ENCODE measurements at regions not wholly inside any gene's neighbourhood (a gene's known extent, or its start where the extent isn't known, plus 50 kb on each side); places are given as distances from the start of the nearest gene placed in this dataset.
A peak's percentile ranks its signal among the peaks of the same experiment; 100 is the strongest.
"Not testable (repeated sequence)": the region's sequence is repeated elsewhere in the genome, so short reads cannot be mapped to it uniquely, and the experiment has no call there.

- no peak for DNase-seq
Observed at GRCh38 chr12:72148709-72149108, 123.5 kb upstream of the TRHDE start.

GRCh38 chr12:72162875-72163274, 109.3 kb upstream of the TRHDE start:
- no peak for DNase-seq

- no peak for DNase-seq
Observed at GRCh38 chr12:72168851-72169250, 103.3 kb upstream of the TRHDE start.

GRCh38 chr12:72173974-72174373, 98.2 kb upstream of the TRHDE start:
- DNase-seq: no peak

GRCh38 chr12:72178244-72178643, 93.9 kb upstream of the TRHDE start:
- DNase-seq: no peak

- no peak for DNase-seq
Observed at GRCh38 chr12:72178871-72179270, 93.3 kb upstream of the TRHDE start.

- no peak for DNase-seq
Observed at GRCh38 chr12:72179841-72180240, 92.3 kb upstream of the TRHDE start.

GRCh38 chr12:72184971-72185533, 87.1 kb upstream of the TRHDE start:
- not testable (repeated sequence) for DNase-seq

GRCh38 chr12:72189266-72189665, 82.9 kb upstream of the TRHDE start:
- no peak for DNase-seq

- DNase-seq: no peak
Observed at GRCh38 chr12:72191761-72192160, 80.4 kb upstream of the TRHDE start.

- no peak for DNase-seq
Observed at GRCh38 chr12:72197790-72198189, 74.4 kb upstream of the TRHDE start.

GRCh38 chr12:72201457-72201856, 70.7 kb upstream of the TRHDE start:
- DNase-seq: no peak

- DNase-seq: no peak
Observed at GRCh38 chr12:72203764-72204335, 68.3 kb upstream of the TRHDE start.

- DNase-seq: no peak
Observed at GRCh38 chr12:72207079-72207478, 65.1 kb upstream of the TRHDE start.

GRCh38 chr12:72207486-72208409, 64.4 kb upstream of the TRHDE start:
- DNase-seq: peak in 12 of 51 donors; percentile 1 to 33 (median 6)

GRCh38 chr12:72209086-72209485, 63.1 kb upstream of the TRHDE start:
- DNase-seq: no peak

- DNase-seq: no peak
Observed at GRCh38 chr12:72214163-72214562, 58.0 kb upstream of the TRHDE start.

- DNase-seq: not testable (repeated sequence)
Observed at GRCh38 chr12:72215287-72215686, 56.9 kb upstream of the TRHDE start.

GRCh38 chr12:72219937-72220336, 52.2 kb upstream of the TRHDE start:
- no peak for DNase-seq
